Caco-2 (cell line): ENCODE measurements at regions not wholly inside any gene's neighbourhood (a gene's known extent, or its start where the extent isn't known, plus 50 kb on each side); places are given as distances from the start of the nearest gene placed in this dataset.
"Not testable (repeated sequence)": the region's sequence is repeated elsewhere in the genome, so short reads cannot be mapped to it uniquely, and the experiment has no call there.

Experiments
- BruUV-seq: library from RNA; stranded (reverse); fragments of 400-500 nt; replicated peaks from 2 replicates; lab custom pipeline; 2021; lab: Mats Ljungman, UMichigan
- CTCF ChIA-PET: fragments of 300-600 bp; sonication (Branson Sonifier 250); formaldehyde crosslinking; loops from one replicate; lab custom pipeline; 2022; ENCODE audit warnings: antibody characterized with exemption; lab: Charles Lee
- POLR2A ChIA-PET: fragments of 300-600 bp; sonication (Branson Sonifier 250); formaldehyde crosslinking; loops from one replicate; lab custom pipeline; 2022; ENCODE audit warnings: antibody characterized with exemption; lab: Charles Lee
- DNase-seq, 2 experiments: peaks; one replicate each; pipeline versions ENCODE4 v3.0.0 to v3.0.0-alpha.2; 2020 to 2022
- H3K27me3 ChIP-seq: replicated peaks from 2 replicates; pipeline ENCODE4 v1.6.0; 2011; ENCODE audit warnings: low read length; ENCODE audit not compliant: control insufficient read depth, insufficient read depth
- H3K36me3 ChIP-seq: 2 replicates; pipeline ENCODE4 v1.5.1; 2011; ENCODE audit warnings: low read length; ENCODE audit not compliant: control insufficient read depth, insufficient read depth
- H3K4me1 ChIP-seq: fragments of 250-450 bp; sonication (Bioruptor Pico); 2 replicates; pipeline ENCODE4 v1.5.1; 2020; ENCODE audit warnings: mild to moderate bottlenecking
- H3K4me3 ChIP-seq: 2 replicates; pipeline ENCODE4 v1.5.1; 2011; ENCODE audit warnings: low read depth, mild to moderate bottlenecking, control low read depth, low read length
- H3K9me3 ChIP-seq: fragments of 250-450 bp; sonication (Bioruptor Pico); 2 replicates; pipeline ENCODE4 v1.5.1; 2020; ENCODE audit warnings: mild to moderate bottlenecking, moderate library complexity
- H3K27ac Mint-ChIP-seq: one replicate; pipeline ENCODE4 v1.8.0; 2022; ENCODE audit warnings: mixed read lengths; ENCODE audit not compliant: unreplicated experiment
- H3K27me3 Mint-ChIP-seq: one replicate; pipeline ENCODE4 v1.8.0; 2022; ENCODE audit warnings: mixed read lengths; ENCODE audit not compliant: insufficient read depth, unreplicated experiment
- H3K36me3 Mint-ChIP-seq: one replicate; pipeline ENCODE4 v1.8.0; 2022; ENCODE audit warnings: mild to moderate bottlenecking, mixed read lengths; ENCODE audit not compliant: insufficient read depth, unreplicated experiment
- H3K4me1 Mint-ChIP-seq: one replicate; pipeline ENCODE4 v1.8.0; 2022; ENCODE audit warnings: low read depth, mixed read lengths; ENCODE audit not compliant: unreplicated experiment
- H3K4me3 Mint-ChIP-seq: one replicate; pipeline ENCODE4 v1.8.0; 2022; ENCODE audit warnings: mild to moderate bottlenecking, moderate library complexity, mixed read lengths; ENCODE audit not compliant: unreplicated experiment
- H3K9me3 Mint-ChIP-seq: one replicate; pipeline ENCODE4 v1.8.0; 2022; ENCODE audit warnings: mixed read lengths; ENCODE audit not compliant: unreplicated experiment
- intact Hi-C: fragments of 100-400 bp; cut with micrococcal nuclease; formaldehyde crosslinking; loops from one replicate; pipeline ENCODE4 v1.10.0; 2022; ENCODE audit not compliant: unreplicated experiment
- TF ChIP-seq, protein P1 (sequence below), 2 experiments: fragments of 200-600 bp in 1 of 2; IDR thresholded peaks; 1 replicate in 1 of 2; 2 replicates in 1 of 2; pipeline versions ENCODE4 v1.5.1 to v1.8.0; 2011 to 2022; ENCODE audit warnings: antibody characterized with exemption in 1 of 2, control low read depth in 1 of 2, inconsistent platforms in 1 of 2, low read depth in 1 of 2, low read length in 1 of 2, mild to moderate bottlenecking in 1 of 2, moderate library complexity in 1 of 2; ENCODE audit not compliant: insufficient read depth in 1 of 2, severe bottlenecking in 1 of 2, unreplicated experiment in 1 of 2

DNA sequence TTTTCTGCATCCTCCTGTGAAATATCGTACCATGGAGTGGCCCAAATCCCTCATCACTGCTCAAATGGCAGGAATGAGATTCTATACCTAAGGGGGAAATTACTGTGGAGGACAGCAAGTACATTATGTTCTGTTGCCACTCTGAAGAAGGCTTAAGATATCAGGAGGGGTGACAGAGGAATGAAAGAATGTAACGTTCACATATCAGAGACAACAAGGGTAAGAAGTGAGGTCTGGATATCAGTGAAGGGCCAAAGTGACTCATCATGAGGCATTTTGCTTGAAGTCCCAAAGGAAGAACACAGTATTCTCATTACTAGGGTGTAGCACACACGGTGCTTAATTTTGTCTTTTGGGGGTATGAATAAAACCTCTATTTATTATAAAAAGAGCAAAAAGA is 71.5 kb upstream of the SLC13A1 start:
- no peak for DNase-seq
- H3K4me3 Mint-ChIP-seq: no peak overlapping the region
- H3K4me1 Mint-ChIP-seq: no peaks in the 10 kb centered on the region
- BruUV-seq: no TSS peak
- ChIA-PET CTCF (no interaction called here), POLR2A (no interaction called here)
- Histone ChIP-seq H3K9me3 (no peaks in the 10 kb centered on the region), H3K4me3 (no peak overlapping the region), H3K4me1 (no peaks in the 10 kb centered on the region), H3K27me3 (no peaks in the 10 kb centered on the region), H3K36me3 (no peaks in the 10 kb centered on the region)
- TF ChIP-seq, protein P1, sequence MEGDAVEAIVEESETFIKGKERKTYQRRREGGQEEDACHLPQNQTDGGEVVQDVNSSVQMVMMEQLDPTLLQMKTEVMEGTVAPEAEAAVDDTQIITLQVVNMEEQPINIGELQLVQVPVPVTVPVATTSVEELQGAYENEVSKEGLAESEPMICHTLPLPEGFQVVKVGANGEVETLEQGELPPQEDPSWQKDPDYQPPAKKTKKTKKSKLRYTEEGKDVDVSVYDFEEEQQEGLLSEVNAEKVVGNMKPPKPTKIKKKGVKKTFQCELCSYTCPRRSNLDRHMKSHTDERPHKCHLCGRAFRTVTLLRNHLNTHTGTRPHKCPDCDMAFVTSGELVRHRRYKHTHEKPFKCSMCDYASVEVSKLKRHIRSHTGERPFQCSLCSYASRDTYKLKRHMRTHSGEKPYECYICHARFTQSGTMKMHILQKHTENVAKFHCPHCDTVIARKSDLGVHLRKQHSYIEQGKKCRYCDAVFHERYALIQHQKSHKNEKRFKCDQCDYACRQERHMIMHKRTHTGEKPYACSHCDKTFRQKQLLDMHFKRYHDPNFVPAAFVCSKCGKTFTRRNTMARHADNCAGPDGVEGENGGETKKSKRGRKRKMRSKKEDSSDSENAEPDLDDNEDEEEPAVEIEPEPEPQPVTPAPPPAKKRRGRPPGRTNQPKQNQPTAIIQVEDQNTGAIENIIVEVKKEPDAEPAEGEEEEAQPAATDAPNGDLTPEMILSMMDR (IDR thresholded peaks at IDR 0.05; ENCODE audit: insufficient read depth in 1 of 2, low read depth in 1 of 2, low read length in 1 of 2, severe bottlenecking in 1 of 2, unreplicated experiment in 1 of 2): no peak
- no peaks in the 10 kb centered on the region for H3K9me3 Mint-ChIP-seq
- no peaks in the 10 kb centered on the region for H3K36me3 Mint-ChIP-seq
- H3K27me3 Mint-ChIP-seq: no peaks in the 10 kb centered on the region
- intact Hi-C loops: no loop called here
- no peak overlapping the region for H3K27ac Mint-ChIP-seq

DNA sequence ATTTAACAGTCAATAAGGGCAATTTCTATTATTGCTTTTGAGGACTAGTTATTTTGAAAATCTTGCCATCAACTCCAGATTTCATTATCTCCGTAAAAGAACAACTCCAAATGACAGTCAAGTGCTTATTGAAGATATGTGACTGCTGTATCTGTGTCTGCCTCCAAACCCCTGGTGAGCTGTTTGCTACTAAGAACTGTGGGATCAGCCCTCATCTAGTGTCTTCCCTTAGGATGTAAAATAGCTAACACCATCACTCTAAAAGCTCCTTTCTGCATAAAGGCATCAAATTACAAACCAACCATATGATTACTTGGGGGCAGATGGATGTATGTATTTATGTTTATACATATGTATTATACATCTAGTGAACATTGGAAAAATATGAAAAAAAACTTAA is 70.8 kb upstream of the SLC13A1 start:
- Mint-ChIP-seq H3K36me3 (no peaks in the 10 kb centered on the region), H3K27ac (no peak overlapping the region), H3K4me3 (no peak overlapping the region), H3K4me1 (no peaks in the 10 kb centered on the region), H3K9me3 (peaks cover 4% of the 10 kb centered on the region), H3K27me3 (no peaks in the 10 kb centered on the region)
- no TSS peak for BruUV-seq
- Histone ChIP-seq H3K4me3 (no peak overlapping the region), H3K36me3 (no peaks in the 10 kb centered on the region), H3K9me3 (no peaks in the 10 kb centered on the region), H3K4me1 (no peaks in the 10 kb centered on the region), H3K27me3 (no peaks in the 10 kb centered on the region)
- no peak for DNase-seq
- ChIA-PET CTCF (no interaction called here), POLR2A (no interaction called here)
- TF ChIP-seq, protein P1 (IDR thresholded peaks at IDR 0.05; ENCODE audit: insufficient read depth in 1 of 2, low read depth in 1 of 2, low read length in 1 of 2, severe bottlenecking in 1 of 2, unreplicated experiment in 1 of 2): no peak
- intact Hi-C loops: no loop called here

DNA sequence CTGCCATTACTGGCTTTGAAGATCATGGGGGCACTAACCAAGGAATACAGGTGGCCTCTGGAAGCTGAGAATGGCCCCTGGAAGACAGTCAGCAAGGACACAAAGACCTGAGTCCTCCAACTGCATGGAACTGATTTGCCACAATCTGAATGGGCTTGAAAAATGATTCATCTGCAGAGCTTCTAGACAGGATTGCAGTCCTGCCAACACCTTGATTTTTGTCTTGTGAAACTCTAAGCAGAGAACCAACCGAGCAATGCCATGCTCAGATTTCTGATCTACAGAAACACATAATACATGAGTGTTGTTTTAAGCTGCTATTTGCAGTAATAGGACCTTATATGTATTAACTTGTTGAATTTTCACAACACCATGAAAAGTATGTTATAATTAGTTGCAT is 66.1 kb upstream of the SLC13A1 start:
- H3K4me3 Mint-ChIP-seq: no peak overlapping the region
- H3K27ac Mint-ChIP-seq: no peak overlapping the region
- Histone ChIP-seq H3K36me3 (no peaks in the 10 kb centered on the region), H3K27me3 (no peaks in the 10 kb centered on the region), H3K9me3 (no peaks in the 10 kb centered on the region), H3K4me3 (no peak overlapping the region), H3K4me1 (no peaks in the 10 kb centered on the region)
- peaks cover 9% of the 10 kb centered on the region for H3K9me3 Mint-ChIP-seq
- intact Hi-C loops: no loop called here
- no peaks in the 10 kb centered on the region for H3K27me3 Mint-ChIP-seq
- no peaks in the 10 kb centered on the region for H3K4me1 Mint-ChIP-seq
- POLR2A ChIA-PET: no interaction called here
- no peak for DNase-seq
- TF ChIP-seq, protein P1 (IDR thresholded peaks at IDR 0.05; ENCODE audit: insufficient read depth in 1 of 2, low read depth in 1 of 2, low read length in 1 of 2, severe bottlenecking in 1 of 2, unreplicated experiment in 1 of 2): no peak
- no peaks in the 10 kb centered on the region for H3K36me3 Mint-ChIP-seq
- no TSS peak for BruUV-seq
- CTCF ChIA-PET: no interaction called here

DNA sequence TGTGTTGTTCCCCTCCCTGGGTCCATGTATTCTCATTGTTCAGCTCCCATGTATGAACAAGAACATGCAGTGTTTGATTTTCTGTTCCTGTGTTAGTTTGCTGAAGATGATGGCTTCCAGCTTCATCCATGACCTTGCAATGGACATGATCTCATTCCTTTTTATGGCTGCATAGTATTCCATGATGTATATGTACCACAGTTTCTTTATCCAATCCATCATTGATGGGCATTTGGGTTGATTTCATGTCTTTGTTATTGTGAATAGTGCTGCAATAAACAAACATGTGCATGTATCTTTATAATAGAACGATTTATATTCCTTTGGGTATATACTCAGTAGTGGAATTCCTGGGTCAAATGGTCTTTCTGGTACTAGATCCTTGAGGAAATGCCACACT is 65.1 kb upstream of the SLC13A1 start:
- CTCF ChIA-PET, H3K27ac Mint-ChIP-seq, BruUV-seq, H3K4me1 Mint-ChIP-seq, H3K27me3 ChIP-seq, DNase-seq, H3K27me3 Mint-ChIP-seq, H3K36me3 ChIP-seq, H3K4me3 Mint-ChIP-seq, H3K36me3 Mint-ChIP-seq, intact Hi-C loops, H3K4me1 ChIP-seq, H3K9me3 Mint-ChIP-seq, H3K4me3 ChIP-seq, H3K9me3 ChIP-seq, POLR2A ChIA-PET: not testable (repeated sequence)
